Stromal cell of bone marrow (primary cell): ENCODE measurements at regions not wholly inside any gene's neighbourhood (a gene's known extent, or its start where the extent isn't known, plus 50 kb on each side); places are given as distances from the start of the nearest gene placed in this dataset.
A peak's percentile ranks its signal among the peaks of the same experiment; 100 is the strongest.

Experiments
- DNase-seq: peaks from one replicate; pipeline ENCODE4 v3.0.0-alpha.2; 2012; ENCODE audit warnings: low read depth

GRCh38 chr5:141778206-141778605 lies 96.2 kb upstream of the ARAP3 start:
- peak; percentile 13 for DNase-seq

DNA sequence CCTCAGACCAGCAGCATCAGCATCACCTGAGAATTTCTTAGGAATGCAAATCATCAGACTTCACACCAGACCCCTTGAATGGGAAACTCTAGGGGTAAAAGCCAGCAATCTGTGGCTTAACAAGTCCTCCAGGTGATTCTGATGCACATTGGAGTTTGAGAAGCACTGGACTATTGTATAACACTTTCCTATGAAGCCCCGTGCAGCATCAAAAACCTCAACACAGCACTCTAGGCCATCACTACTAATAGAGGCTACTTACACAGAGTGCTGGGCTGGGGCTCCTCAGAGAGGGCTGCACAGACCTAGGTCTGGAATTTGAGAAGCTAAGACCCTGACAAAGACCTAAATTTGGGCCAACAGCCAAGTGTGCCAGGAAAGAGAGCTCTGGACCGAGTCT lies 95.7 kb upstream of the ARAP3 start:
- DNase-seq, result no peak

DNA sequence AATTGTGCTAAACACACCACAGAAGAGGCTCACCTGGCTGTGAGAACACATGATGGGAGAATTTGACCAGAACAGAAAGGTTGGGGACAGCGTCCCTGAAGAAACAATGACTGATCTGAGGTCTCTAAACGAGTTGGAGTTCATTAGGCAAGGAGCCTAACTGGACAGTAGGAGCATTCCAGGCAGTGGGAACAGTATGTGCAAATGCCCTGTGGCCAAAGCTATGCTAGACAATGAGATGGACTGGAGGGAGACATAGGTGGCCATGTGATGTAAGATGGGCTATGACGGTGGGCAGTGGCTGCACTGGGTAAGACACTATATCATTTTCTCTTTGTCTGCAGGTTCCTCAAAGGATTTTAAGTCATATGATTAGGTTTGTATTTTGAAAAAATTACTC lies 95.1 kb upstream of the ARAP3 start:
- DNase-seq, result no peak

DNA sequence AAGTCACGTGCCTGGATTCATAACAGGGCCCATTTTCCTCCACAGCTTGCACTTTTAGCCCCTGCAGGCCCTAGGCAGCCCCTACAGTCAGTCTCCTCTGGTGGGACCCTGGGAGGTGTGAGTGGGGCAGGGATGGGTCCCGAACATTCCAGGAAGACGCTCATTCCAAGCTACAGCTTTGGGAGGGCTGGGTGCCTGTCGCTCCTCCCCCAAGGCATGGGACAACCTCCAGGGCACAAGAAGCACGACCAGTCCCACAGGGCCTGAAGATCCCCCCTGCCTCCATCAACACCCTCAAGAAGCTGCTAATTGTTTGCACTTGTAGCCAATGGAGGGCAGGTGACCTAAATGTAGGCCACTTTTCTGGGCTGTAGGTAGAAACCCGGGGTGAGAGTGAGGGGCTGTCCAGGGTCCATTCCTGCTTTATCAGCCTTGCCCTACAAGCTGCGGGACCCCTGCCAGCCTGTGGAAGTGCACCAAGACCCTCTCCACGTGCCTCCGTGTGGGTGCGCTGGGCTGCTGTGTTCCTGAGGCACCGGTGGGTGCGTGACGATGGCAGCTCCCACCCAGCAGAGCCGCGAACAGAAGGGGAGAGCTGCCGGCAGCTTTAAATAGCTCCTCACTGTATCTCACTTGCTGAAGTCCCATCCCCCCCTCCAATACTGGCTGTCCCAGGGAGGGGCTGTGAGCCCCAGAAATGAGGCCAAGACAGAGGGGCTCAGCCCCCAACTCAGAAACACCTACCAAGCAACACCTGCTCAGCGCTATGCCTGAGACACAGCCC lies 91.9 kb upstream of the ARAP3 start:
- DNase-seq, result no peak

DNA sequence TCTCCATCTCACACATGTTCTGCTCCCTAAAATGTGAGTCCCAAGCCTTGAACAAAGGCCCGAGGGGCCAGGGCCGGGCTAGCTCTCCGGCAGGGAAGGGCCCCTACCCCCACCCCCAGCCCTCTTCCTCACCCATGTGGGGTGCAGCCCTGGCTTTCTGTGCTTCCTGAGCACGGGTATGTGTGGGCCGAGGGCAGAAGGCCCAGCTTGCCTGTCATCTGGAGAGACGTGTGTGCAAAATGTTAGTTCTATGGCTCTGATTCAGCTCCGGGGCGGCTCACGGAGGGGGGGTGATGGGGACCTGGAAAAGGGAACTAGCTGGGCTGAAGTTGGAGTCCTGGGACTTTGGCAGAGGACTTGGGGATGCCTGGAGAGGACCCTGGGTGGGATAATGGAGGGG lies 90.3 kb upstream of the ARAP3 start:
- no peak for DNase-seq

GRCh38 chr5:141771562-141771961 lies 89.5 kb upstream of the ARAP3 start:
- no peak for DNase-seq

DNA sequence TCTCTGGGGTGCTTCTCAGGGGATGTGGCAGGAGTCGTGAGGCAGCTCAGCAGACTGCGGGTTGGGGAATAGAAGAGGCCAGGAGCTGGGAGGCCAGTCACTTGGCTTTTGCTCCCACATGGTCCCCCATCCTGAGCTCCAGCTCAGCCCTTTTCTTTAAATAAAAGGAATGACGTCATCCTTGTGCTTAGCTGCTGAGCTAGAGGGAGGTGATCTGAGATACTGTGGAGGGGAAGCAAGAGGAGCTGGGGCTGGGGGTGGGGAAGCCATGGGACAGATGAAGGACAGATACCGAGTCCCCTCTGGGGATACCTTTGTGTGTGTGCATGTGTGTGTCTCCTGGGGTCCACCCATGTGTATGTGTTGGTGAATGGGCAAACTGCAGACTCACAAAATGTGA lies 89.0 kb upstream of the ARAP3 start:
- DNase-seq, result no peak

- no peak for DNase-seq
Observed at GRCh38 chr5:141769671-141770070, 87.6 kb upstream of the ARAP3 start.

- DNase-seq, result no peak
Observed at GRCh38 chr5:141767671-141768070, 85.6 kb upstream of the ARAP3 start.

DNA sequence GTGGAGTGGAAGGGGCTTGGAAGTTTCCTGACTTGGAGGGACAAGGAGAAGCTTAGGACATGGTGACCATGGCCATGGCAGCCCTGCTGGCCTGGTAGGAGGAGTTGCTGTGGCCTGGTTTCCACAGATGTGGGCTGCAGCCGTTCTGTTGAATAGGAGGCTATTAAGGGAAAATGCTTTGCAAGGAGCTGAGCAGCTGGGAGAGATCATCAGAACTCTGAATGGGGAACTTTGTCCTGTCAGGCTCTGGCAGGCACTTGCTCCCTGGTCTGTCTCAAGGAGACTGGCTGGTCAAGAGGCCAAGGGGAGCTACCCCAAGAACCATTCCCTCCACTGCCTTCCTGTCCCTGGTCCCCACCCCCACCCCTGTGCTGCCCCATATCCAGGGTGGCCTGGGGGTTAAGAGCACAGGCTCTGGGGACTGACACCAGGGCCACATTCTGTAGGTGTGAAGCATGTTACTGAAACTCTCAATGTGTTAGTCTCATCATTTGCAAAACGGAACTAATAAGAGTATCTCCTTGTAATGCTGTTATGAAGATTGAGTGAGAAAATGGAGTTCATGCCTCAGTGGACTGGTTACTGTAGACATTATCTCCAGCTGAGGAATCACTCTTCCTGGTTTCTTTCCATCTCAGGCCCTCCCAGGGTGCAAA lies 84.0 kb upstream of the ARAP3 start:
- no peak for DNase-seq

- no peak for DNase-seq
Observed at GRCh38 chr5:141763541-141763940, 81.5 kb upstream of the ARAP3 start.

DNA sequence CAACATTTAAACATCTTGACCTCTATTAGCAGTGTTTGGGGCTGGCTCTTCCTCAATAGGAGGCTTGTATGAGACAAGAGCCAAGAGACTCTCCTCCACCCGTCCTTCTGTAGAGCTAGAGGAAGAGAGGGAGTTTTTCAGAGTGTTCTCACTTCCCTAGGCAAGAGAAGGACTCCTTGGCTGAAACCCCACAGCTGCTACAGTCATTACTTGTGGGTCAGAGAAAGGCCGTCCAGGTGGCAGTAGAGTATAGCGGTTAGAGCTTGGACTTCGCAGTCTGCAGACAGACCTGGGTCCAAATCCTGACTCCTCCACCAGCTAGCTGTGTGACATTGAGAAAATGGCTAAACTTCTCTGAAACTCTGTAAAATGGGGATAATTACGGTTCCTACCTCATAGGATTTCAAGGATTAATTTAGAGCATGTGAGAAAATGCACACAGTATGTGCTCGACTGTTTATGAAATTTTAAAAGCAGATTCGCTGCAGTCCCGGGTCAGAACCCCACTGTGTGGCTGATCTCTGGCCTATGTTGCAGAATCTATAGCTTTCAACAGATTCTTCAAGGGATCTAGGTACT lies 80.8 kb upstream of the ARAP3 start:
- no peak for DNase-seq

DNA sequence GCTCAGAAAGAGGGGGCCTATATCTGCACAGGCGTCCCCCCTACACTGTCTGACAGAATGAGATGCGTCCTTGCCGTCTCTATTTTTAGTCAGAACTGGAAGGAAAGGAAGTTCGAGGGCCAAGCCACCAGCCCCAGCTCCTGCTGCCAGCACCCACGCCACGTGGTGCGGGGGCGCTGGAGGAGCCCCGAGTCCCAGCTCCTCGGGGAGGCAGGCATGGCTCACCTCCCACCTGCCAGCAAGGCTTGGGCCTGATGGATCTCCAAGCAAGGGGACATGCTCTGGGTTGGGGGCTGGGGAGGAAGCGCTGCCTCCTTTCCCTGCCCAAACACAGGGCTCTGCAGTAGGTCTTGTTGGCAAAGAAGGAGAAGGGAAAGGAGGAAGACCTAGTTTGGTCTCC lies 80.3 kb upstream of the ARAP3 start:
- DNase-seq, result no peak

GRCh38 chr5:141760753-141761152 lies 78.7 kb upstream of the ARAP3 start:
- DNase-seq, result no peak

- no peak for DNase-seq
Observed at GRCh38 chr5:141760193-141760592, 78.2 kb upstream of the ARAP3 start.

GRCh38 chr5:141758310-141758998 lies 76.4 kb upstream of the ARAP3 start:
- DNase-seq, result no peak

DNA sequence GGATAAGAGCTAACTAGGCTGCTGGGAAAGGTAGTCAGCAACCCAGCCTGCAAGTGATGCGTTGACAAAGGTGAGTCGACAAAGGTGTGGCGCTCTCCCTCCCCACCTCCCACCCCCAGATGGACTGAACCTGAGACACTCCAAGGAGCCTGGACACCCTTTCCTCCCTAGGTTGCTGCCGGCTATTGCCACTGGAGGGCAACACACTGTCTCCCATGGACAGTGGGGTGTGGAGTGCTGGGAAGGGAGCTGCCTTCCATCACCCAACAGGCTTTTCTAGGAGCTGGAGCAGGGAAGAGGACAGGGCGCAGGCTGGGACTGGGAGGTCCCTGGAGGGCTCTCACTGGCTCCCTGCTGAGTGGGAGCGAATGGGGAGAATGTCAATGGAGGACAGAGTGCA lies 75.4 kb upstream of the ARAP3 start:
- DNase-seq, result peak; percentile 16

GRCh38 chr5:141756196-141756595 lies 74.2 kb upstream of the ARAP3 start:
- no peak for DNase-seq

DNA sequence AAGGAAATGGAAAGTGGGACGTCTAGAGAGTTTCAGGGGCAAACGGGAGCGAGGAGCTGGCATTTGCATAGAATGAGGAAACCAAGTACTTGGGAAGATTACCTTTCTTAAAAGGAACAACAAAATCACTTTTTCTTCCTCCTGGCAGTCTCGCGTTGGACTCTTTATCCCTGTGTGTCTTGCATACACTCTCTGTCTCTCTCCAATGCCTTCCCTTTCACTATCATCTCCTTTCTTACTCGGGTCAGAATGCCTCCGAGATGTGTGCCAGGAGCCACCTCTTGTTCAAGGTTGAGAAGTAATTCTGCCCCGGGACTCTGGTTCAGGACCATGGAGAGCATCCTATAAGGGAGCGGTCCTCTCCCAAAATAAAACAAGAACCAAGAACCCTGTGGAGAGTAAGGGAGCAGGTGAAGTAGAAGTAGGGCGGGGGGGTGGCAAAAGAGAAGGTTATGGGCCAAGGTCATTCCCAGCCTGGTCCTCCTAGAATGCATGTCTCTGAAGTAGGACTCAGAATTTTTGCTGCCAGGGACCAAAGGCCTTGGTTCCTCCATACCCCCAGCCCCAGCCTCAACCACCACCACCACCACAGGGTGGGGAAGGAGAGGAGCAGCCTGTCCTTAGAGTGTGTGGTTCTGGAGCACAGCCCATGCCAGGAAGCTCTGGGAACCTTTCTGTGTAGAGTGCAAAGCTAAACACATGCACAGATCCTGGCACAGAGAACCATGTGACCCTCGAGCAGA lies 72.1 kb upstream of the ARAP3 start:
- peak; percentile 19 for DNase-seq

- no peak for DNase-seq
Observed at GRCh38 chr5:141753143-141753970, 71.3 kb upstream of the ARAP3 start.
